Prostate gland (tissue), 2 donors: ENCODE measurements at regions not wholly inside any gene's neighbourhood (a gene's known extent, or its start where the extent isn't known, plus 50 kb on each side); places are given as distances from the start of the nearest gene placed in this dataset.

Experiments
- DNase-seq: peaks from one replicate; pipeline ENCODE4 v3.0.0-alpha.2; 2019; ENCODE audit warnings: low spot score
- H3K27ac ChIP-seq, 2 donors: fragments of 200-600 bp; sonication (generic); 2 replicates each; pipeline ENCODE4 v1.5.1; 2017 to 2019
- H3K27me3 ChIP-seq: fragments of 200-600 bp; sonication (generic); replicated peaks from 2 replicates; pipeline ENCODE4 v1.5.1; 2019; ENCODE audit not compliant: insufficient read depth
- H3K36me3 ChIP-seq, 2 donors: fragments of 200-600 bp; sonication (generic); 1 replicate in 1 of 2; 2 replicates in 1 of 2; pipeline versions ENCODE4 v1.5.1 to v1.8.1; 2017 to 2019
- H3K4me1 ChIP-seq: fragments of 200-600 bp; sonication (generic); replicated peaks from 2 replicates; pipeline ENCODE4 v1.5.1; 2019
- H3K4me3 ChIP-seq, 2 donors: fragments of 200-600 bp; sonication (generic); 2 replicates each; pipeline ENCODE4 v1.5.1; 2017 to 2019
- H3K9me3 ChIP-seq: fragments of 200-600 bp; sonication (generic); 2 replicates; pipeline ENCODE4 v1.5.1; 2017
- POLR2A ChIP-seq: fragments of 450-650 bp; IDR thresholded peaks from one replicate; pipeline ENCODE4 v1.6.1; 2016; ENCODE audit warnings: antibody characterized with exemption, mild to moderate bottlenecking
- POLR2AphosphoS5 ChIP-seq: sonication (generic); formaldehyde crosslinking; IDR thresholded peaks from one replicate; pipeline ENCODE4 v1.6.1; 2017; ENCODE audit warnings: antibody characterized with exemption
- WGBS: methylation state at CpG from one replicate; pipeline ENCODE4 v1.1.5; 2018; 5-methylcytosine and 5-hydroxymethylcytosine counted together
- intact Hi-C: fragments of 100-400 bp; cut with DNase I; formaldehyde crosslinking; loops from one replicate; pipeline ENCODE4 v1.14.2; 2022
- TF ChIP-seq, protein P1 (sequence below), 4 experiments: fragments of 200-600 bp in 2 of 4; fragments of 450-650 bp in 2 of 4; sonication (generic) in 2 of 4; IDR thresholded peaks; 1 replicate in 3 of 4; 2 replicates in 1 of 4; pipeline ENCODE4 v1.5.1; 2016 to 2019; ENCODE audit warnings: antibody characterized with exemption in 4 of 4, mild to moderate bottlenecking in 2 of 4, moderate library complexity in 2 of 4

GRCh38 chr5:67997892-67998457, 217.6 kb upstream of the PIK3R1 start:
- H3K27me3 ChIP-seq: no peaks in the 10 kb centered on the region
- TF ChIP-seq POLR2A: no peak
- no peak for TF ChIP-seq POLR2AphosphoS5
- TF ChIP-seq, protein P1, sequence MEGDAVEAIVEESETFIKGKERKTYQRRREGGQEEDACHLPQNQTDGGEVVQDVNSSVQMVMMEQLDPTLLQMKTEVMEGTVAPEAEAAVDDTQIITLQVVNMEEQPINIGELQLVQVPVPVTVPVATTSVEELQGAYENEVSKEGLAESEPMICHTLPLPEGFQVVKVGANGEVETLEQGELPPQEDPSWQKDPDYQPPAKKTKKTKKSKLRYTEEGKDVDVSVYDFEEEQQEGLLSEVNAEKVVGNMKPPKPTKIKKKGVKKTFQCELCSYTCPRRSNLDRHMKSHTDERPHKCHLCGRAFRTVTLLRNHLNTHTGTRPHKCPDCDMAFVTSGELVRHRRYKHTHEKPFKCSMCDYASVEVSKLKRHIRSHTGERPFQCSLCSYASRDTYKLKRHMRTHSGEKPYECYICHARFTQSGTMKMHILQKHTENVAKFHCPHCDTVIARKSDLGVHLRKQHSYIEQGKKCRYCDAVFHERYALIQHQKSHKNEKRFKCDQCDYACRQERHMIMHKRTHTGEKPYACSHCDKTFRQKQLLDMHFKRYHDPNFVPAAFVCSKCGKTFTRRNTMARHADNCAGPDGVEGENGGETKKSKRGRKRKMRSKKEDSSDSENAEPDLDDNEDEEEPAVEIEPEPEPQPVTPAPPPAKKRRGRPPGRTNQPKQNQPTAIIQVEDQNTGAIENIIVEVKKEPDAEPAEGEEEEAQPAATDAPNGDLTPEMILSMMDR (IDR thresholded peaks at IDR 0.05): no peak
- intact Hi-C loops: no loop called here
- no peak overlapping the region for H3K4me3 ChIP-seq
- H3K27ac ChIP-seq: peak overlapping the region in 1 of 2 donors; percentile 72
- H3K9me3 ChIP-seq: no peaks in the 10 kb centered on the region
- peaks cover 6% of the 10 kb centered on the region for H3K4me1 ChIP-seq
- no peaks in the 10 kb centered on the region for H3K36me3 ChIP-seq
- no peak for DNase-seq
- 95% methylated on average over 5 of the region's 5 CpGs for WGBS

- no peaks in the 10 kb centered on the region for H3K27me3 ChIP-seq
- H3K27ac ChIP-seq: no peak overlapping the region
- intact Hi-C loops: no loop called here
- TF ChIP-seq, protein P1 (IDR thresholded peaks at IDR 0.05): no peak
- no peak for TF ChIP-seq POLR2A
- no peak for TF ChIP-seq POLR2AphosphoS5
- no peak for DNase-seq
- no peaks in the 10 kb centered on the region for H3K36me3 ChIP-seq
- H3K9me3 ChIP-seq: no peaks in the 10 kb centered on the region
- 90% methylated on average over 1 of the region's 1 CpG for WGBS
- no peak overlapping the region for H3K4me3 ChIP-seq
- peaks cover 6% of the 10 kb centered on the region for H3K4me1 ChIP-seq
Observed at GRCh38 chr5:67997148-67997547, 218.4 kb upstream of the PIK3R1 start.

- no peak overlapping the region for H3K27ac ChIP-seq
- H3K4me3 ChIP-seq: no peak overlapping the region
- DNase-seq: no peak
- WGBS: 73% methylated on average over 10 of the region's 10 CpGs
- TF ChIP-seq, protein P1 (IDR thresholded peaks at IDR 0.05): no peak
- no peak for TF ChIP-seq POLR2A
- TF ChIP-seq POLR2AphosphoS5: no peak
- H3K4me1 ChIP-seq: peaks cover 6% of the 10 kb centered on the region
- no peaks in the 10 kb centered on the region for H3K36me3 ChIP-seq
- no peaks in the 10 kb centered on the region for H3K9me3 ChIP-seq
- no peaks in the 10 kb centered on the region for H3K27me3 ChIP-seq
- intact Hi-C loops: no loop called here
Observed at GRCh38 chr5:67996596-67996995, 219.0 kb upstream of the PIK3R1 start.

DNA sequence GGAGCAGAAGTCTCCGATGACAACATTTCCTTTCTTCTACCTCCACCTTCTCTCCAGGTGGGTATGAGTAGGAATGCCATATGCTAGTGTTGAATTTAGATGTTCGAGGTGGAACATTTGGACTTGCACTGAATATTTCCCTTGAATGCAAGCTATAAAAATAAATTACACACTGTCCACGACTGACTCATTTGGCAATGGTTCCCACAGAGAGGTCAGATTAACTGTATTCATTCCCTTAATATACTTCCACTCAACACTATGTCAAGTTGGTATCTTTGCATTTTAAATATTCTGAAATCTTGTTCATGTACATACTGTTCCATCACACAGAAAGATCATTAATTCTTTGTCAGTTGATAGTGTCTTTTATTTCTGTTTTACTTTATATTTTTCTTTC, 222.6 kb upstream of the PIK3R1 start:
- Histone ChIP-seq H3K36me3 (no peaks in the 10 kb centered on the region), H3K4me3 (no peak overlapping the region), H3K27me3 (no peaks in the 10 kb centered on the region), H3K27ac (no peak overlapping the region), H3K9me3 (no peaks in the 10 kb centered on the region), H3K4me1 (no peaks in the 10 kb centered on the region)
- no peak for DNase-seq
- intact Hi-C loops: no loop called here
- WGBS: 16% methylated on average over 3 of the region's 3 CpGs
- TF ChIP-seq POLR2AphosphoS5 (no peak), POLR2A (no peak)
- TF ChIP-seq, protein P1 (IDR thresholded peaks at IDR 0.05): no peak

GRCh38 chr5:67989456-67989855, 226.1 kb upstream of the PIK3R1 start:
- Histone ChIP-seq H3K36me3 (no peaks in the 10 kb centered on the region), H3K4me3 (no peak overlapping the region), H3K4me1 (no peaks in the 10 kb centered on the region), H3K27me3 (no peaks in the 10 kb centered on the region), H3K27ac (no peak overlapping the region), H3K9me3 (no peaks in the 10 kb centered on the region)
- no peak for DNase-seq
- intact Hi-C loops: no loop called here
- 84% methylated on average over 2 of the region's 2 CpGs for WGBS
- TF ChIP-seq, protein P1 (IDR thresholded peaks at IDR 0.05): no peak
- TF ChIP-seq POLR2A (no peak), POLR2AphosphoS5 (no peak)
